HG02642 (cell line): ENCODE measurements at regions not wholly inside any gene's neighbourhood (a gene's known extent, or its start where the extent isn't known, plus 50 kb on each side); places are given as distances from the start of the nearest gene placed in this dataset.

Experiments used
- ATAC-seq: cut with Tn5 transposase; IDR thresholded peaks from one replicate; pipeline ENCODE4 v1.9.1; 2021; ENCODE audit warnings: mild to moderate bottlenecking; ENCODE audit not compliant: unreplicated experiment, poor library complexity

GRCh38 chr6:113403966-113404595, 453.1 kb upstream of the MARCKS start:
- ATAC-seq = no peak

GRCh38 chr6:113405326-113406047, 451.7 kb upstream of the MARCKS start:
- no peak for ATAC-seq

GRCh38 chr6:113406048-113406695, 451.0 kb upstream of the MARCKS start:
- no peak for ATAC-seq

GRCh38 chr6:113411011-113411410, 446.1 kb upstream of the MARCKS start:
- ATAC-seq = no peak

GRCh38 chr6:113412589-113413357, 444.4 kb upstream of the MARCKS start:
- no peak for ATAC-seq

- ATAC-seq = no peak
Observed at GRCh38 chr6:113414511-113414910, 442.6 kb upstream of the MARCKS start.

GRCh38 chr6:113416170-113416569, 441.0 kb upstream of the MARCKS start:
- no peak for ATAC-seq

- ATAC-seq = no peak
Observed at GRCh38 chr6:113420290-113420689, 436.9 kb upstream of the MARCKS start.

- ATAC-seq = no peak
Observed at GRCh38 chr6:113421997-113422396, 435.1 kb upstream of the MARCKS start.

GRCh38 chr6:113423956-113424355, 433.2 kb upstream of the MARCKS start:
- no peak for ATAC-seq

GRCh38 chr6:113425977-113426660, 431.0 kb upstream of the MARCKS start:
- no peak for ATAC-seq

GRCh38 chr6:113427617-113428016, 429.5 kb upstream of the MARCKS start:
- ATAC-seq = no peak

- no peak for ATAC-seq
Observed at GRCh38 chr6:113428702-113429101, 428.4 kb upstream of the MARCKS start.

- no peak for ATAC-seq
Observed at GRCh38 chr6:113432521-113433334, 424.4 kb upstream of the MARCKS start.

GRCh38 chr6:113433335-113433991, 423.7 kb upstream of the MARCKS start:
- ATAC-seq = no peak

- ATAC-seq = no peak
Observed at GRCh38 chr6:113434641-113435040, 422.5 kb upstream of the MARCKS start.

GRCh38 chr6:113437566-113437965, 419.6 kb upstream of the MARCKS start:
- ATAC-seq = no peak

- ATAC-seq = no peak
Observed at GRCh38 chr6:113439866-113440265, 417.3 kb upstream of the MARCKS start.

- no peak for ATAC-seq
Observed at GRCh38 chr6:113442040-113442439, 415.1 kb upstream of the MARCKS start.
